ENCODE measurements at regions not wholly inside any gene's neighbourhood (a gene's known extent, or its start where the extent isn't known, plus 50 kb on each side); places are given as distances from the start of the nearest gene placed in this dataset.

DNA sequence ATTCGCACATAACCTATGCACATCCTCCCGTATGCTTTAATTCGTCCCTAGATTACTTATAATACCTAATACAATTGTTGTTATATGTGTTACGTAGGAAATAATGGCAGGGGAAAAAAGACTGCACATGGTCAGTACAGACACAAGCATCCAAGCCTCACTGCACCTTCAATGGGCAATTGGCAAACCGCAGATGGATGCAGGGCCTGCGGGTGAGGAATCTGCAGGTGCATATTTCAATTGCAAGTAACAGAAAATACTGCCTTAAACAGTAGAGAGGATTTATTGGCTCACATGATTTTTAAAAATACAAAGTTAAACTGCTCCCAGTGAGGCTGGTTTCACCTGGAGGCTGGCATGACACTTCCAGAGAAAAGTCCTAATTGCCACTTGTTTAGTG lies 142.1 kb upstream of the MLN start:
- TF ChIP-seq, protein P1, sequence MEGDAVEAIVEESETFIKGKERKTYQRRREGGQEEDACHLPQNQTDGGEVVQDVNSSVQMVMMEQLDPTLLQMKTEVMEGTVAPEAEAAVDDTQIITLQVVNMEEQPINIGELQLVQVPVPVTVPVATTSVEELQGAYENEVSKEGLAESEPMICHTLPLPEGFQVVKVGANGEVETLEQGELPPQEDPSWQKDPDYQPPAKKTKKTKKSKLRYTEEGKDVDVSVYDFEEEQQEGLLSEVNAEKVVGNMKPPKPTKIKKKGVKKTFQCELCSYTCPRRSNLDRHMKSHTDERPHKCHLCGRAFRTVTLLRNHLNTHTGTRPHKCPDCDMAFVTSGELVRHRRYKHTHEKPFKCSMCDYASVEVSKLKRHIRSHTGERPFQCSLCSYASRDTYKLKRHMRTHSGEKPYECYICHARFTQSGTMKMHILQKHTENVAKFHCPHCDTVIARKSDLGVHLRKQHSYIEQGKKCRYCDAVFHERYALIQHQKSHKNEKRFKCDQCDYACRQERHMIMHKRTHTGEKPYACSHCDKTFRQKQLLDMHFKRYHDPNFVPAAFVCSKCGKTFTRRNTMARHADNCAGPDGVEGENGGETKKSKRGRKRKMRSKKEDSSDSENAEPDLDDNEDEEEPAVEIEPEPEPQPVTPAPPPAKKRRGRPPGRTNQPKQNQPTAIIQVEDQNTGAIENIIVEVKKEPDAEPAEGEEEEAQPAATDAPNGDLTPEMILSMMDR (IDR thresholded peaks at IDR 0.05) = no peak
- TF ChIP-seq POLR2A (IDR thresholded peaks at IDR 0.05) (no peak), POLR2AphosphoS5 (IDR thresholded peaks at IDR 0.05) (no peak), EP300 (IDR thresholded peaks at IDR 0.05) (no peak)

All from upper lobe of left lung (tissue), 4 donors.